AG04450 (cell line): ENCODE measurements at regions not wholly inside any gene's neighbourhood (a gene's known extent, or its start where the extent isn't known, plus 50 kb on each side); places are given as distances from the start of the nearest gene placed in this dataset.

Experiments
- CTCF ChIA-PET: fragments of 300-600, 350-600 bp; formaldehyde crosslinking; extraction: SDS; loops from one replicate; lab custom pipeline; 2022; ENCODE audit warnings: antibody characterized with exemption, inconsistent platforms; lab: Charles Lee
- POLR2A ChIA-PET: fragments of 350-600 bp; formaldehyde crosslinking; extraction: SDS; loops from one replicate; lab custom pipeline; 2021; ENCODE audit warnings: antibody characterized with exemption, inconsistent platforms; lab: Yijun Ruan, JAX
- DNase-seq: peaks from one replicate; pipeline ENCODE4 v3.0.0-alpha.2; 2011; ENCODE audit warnings: low read depth, low spot score
- H3K27ac ChIP-seq: one replicate; pipeline ENCODE4 v1.5.1; 2012; ENCODE audit warnings: low read depth, low read length, control low read depth
- H3K27me3 ChIP-seq: one replicate; pipeline ENCODE4 v1.6.0; 2012; ENCODE audit warnings: low read length; ENCODE audit not compliant: control insufficient read depth, insufficient read depth
- H3K4me3 ChIP-seq: 2 replicates; pipeline ENCODE4 v1.5.1; 2011; ENCODE audit warnings: mild to moderate bottlenecking, low read depth, low read length, control low read depth
- H3K9me3 ChIP-seq: 2 replicates; pipeline ENCODE4 v1.5.1; 2012; ENCODE audit warnings: low read length; ENCODE audit not compliant: control insufficient read depth, insufficient read depth
- TF ChIP-seq, protein P1 (sequence below): IDR thresholded peaks from 2 replicates; pipeline ENCODE4 v1.5.1; 2011; ENCODE audit warnings: low read depth, low read length, control low read depth, inconsistent platforms

- POLR2A ChIA-PET: no interaction called here
Measured at GRCh38 chr12:13289653-13290289, 93.2 kb downstream of the EMP1 start.

GRCh38 chr12:13288937-13289652, 92.6 kb downstream of the EMP1 start:
- ChIA-PET CTCF (interaction anchor here (1.5 to 2.9 kb wide), 2 partner anchors 11 to 33 kb away, joined by 4 to 12 read pairs; no protein-coding TSS in a partner anchor), POLR2A (no interaction called here)
- Histone ChIP-seq H3K27ac (no peak overlapping the region), H3K27me3 (peaks cover 2% of the 10 kb centered on the region), H3K4me3 (no peak overlapping the region), H3K9me3 (no peaks in the 10 kb centered on the region)
- TF ChIP-seq, protein P1, sequence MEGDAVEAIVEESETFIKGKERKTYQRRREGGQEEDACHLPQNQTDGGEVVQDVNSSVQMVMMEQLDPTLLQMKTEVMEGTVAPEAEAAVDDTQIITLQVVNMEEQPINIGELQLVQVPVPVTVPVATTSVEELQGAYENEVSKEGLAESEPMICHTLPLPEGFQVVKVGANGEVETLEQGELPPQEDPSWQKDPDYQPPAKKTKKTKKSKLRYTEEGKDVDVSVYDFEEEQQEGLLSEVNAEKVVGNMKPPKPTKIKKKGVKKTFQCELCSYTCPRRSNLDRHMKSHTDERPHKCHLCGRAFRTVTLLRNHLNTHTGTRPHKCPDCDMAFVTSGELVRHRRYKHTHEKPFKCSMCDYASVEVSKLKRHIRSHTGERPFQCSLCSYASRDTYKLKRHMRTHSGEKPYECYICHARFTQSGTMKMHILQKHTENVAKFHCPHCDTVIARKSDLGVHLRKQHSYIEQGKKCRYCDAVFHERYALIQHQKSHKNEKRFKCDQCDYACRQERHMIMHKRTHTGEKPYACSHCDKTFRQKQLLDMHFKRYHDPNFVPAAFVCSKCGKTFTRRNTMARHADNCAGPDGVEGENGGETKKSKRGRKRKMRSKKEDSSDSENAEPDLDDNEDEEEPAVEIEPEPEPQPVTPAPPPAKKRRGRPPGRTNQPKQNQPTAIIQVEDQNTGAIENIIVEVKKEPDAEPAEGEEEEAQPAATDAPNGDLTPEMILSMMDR: no peak
- no peak for DNase-seq

More at GRCh38 chr12:13289653-13290289, 93.2 kb downstream of the EMP1 start:
- Histone ChIP-seq H3K9me3 (no peaks in the 10 kb centered on the region), H3K27ac (no peak overlapping the region), H3K4me3 (no peak overlapping the region), H3K27me3 (peaks cover 2% of the 10 kb centered on the region)
- CTCF ChIA-PET: interaction anchor here (1.5 to 1.8 kb wide), 2 partner anchors 12 to 34 kb away, joined by 4 to 5 read pairs; no protein-coding TSS in a partner anchor
- no peak for DNase-seq
- TF ChIP-seq, protein P1: no peak

- Histone ChIP-seq H3K9me3 (no peaks in the 10 kb centered on the region), H3K27me3 (peaks cover 4% of the 10 kb centered on the region), H3K27ac (no peak overlapping the region), H3K4me3 (no peak overlapping the region)
- TF ChIP-seq, protein P1: no peak
- no peak for DNase-seq
- POLR2A ChIA-PET: no interaction called here
- CTCF ChIA-PET: interaction anchor here (2.9 kb wide), 1 partner anchor 11 kb away, joined by 12 read pairs; no protein-coding TSS in a partner anchor
Measured at GRCh38 chr12:13288501-13288900, 92.0 kb downstream of the EMP1 start.

- ChIA-PET CTCF (interaction anchor here (3.8 kb wide), 1 partner anchor 28 kb away, joined by 22 read pairs; no protein-coding TSS in a partner anchor), POLR2A (no interaction called here)
- TF ChIP-seq, protein P1: no peak
- peaks cover 16% of the 10 kb centered on the region for H3K27me3 ChIP-seq
- H3K4me3 ChIP-seq: no peak overlapping the region
- DNase-seq: no peak
- no peaks in the 10 kb centered on the region; the same call in 1 of the 2 replicates for H3K9me3 ChIP-seq
- no peak overlapping the region for H3K27ac ChIP-seq
Measured at GRCh38 chr12:13283867-13284266, 87.3 kb downstream of the EMP1 start.

- TF ChIP-seq, protein P1: no peak
- ChIA-PET CTCF (interaction anchor here (1.6 to 3.8 kb wide), 2 partner anchors 27 to 251 kb away, joined by 4 to 22 read pairs; no protein-coding TSS in a partner anchor), POLR2A (no interaction called here)
- H3K27me3 ChIP-seq: peaks cover 16% of the 10 kb centered on the region
- H3K27ac ChIP-seq: no peak overlapping the region
- no peaks in the 10 kb centered on the region; the same call in 1 of the 2 replicates for H3K9me3 ChIP-seq
- no peak for DNase-seq
- H3K4me3 ChIP-seq: no peak overlapping the region
Measured at GRCh38 chr12:13282861-13283260, 86.3 kb downstream of the EMP1 start.
